OCI-LY3 (cell line): ENCODE measurements at regions not wholly inside any gene's neighbourhood (a gene's known extent, or its start where the extent isn't known, plus 50 kb on each side); places are given as distances from the start of the nearest gene placed in this dataset.

ENCODE experiments used
- EZH2phosphoT487 ChIP-seq: fragments of 200-600 bp; shearing (Covaris generic); IDR thresholded peaks from 2 replicates; pipeline ENCODE4 v1.6.1; 2018; ENCODE audit warnings: antibody characterized with exemption, mixed run types, low read depth
- TF ChIP-seq, protein P1 (sequence below): fragments of 200-600, 300-600 bp; sonication (generic); IDR thresholded peaks from 2 replicates; pipeline ENCODE4 v1.5.1; 2014; ENCODE audit warnings: antibody characterized with exemption, low read length, low read depth

GRCh38 chr12:11482955-11483354, 87.6 kb upstream of the PRB2 start:
- TF ChIP-seq, protein P1, sequence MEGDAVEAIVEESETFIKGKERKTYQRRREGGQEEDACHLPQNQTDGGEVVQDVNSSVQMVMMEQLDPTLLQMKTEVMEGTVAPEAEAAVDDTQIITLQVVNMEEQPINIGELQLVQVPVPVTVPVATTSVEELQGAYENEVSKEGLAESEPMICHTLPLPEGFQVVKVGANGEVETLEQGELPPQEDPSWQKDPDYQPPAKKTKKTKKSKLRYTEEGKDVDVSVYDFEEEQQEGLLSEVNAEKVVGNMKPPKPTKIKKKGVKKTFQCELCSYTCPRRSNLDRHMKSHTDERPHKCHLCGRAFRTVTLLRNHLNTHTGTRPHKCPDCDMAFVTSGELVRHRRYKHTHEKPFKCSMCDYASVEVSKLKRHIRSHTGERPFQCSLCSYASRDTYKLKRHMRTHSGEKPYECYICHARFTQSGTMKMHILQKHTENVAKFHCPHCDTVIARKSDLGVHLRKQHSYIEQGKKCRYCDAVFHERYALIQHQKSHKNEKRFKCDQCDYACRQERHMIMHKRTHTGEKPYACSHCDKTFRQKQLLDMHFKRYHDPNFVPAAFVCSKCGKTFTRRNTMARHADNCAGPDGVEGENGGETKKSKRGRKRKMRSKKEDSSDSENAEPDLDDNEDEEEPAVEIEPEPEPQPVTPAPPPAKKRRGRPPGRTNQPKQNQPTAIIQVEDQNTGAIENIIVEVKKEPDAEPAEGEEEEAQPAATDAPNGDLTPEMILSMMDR = no peak
- no peak for TF ChIP-seq EZH2phosphoT487
